ENCODE measurements at regions not wholly inside any gene's neighbourhood (a gene's known extent, or its start where the extent isn't known, plus 50 kb on each side); places are given as distances from the start of the nearest gene placed in this dataset.
"Not testable (repeated sequence)": the region's sequence is repeated elsewhere in the genome, so short reads cannot be mapped to it uniquely, and the experiment has no call there.

GRCh38 chr11:87861030-87861429, 314.2 kb downstream of the RAB38 start:
- DNase-seq = no peak

- DNase-seq = no peak
These were observed 315.6 kb downstream of the RAB38 start for GRCh38 chr11:87859636-87860035.

GRCh38 chr11:87851827-87852226, 323.4 kb downstream of the RAB38 start:
- no peak for DNase-seq

GRCh38 chr11:87851234-87851633, 324.0 kb downstream of the RAB38 start:
- DNase-seq = no peak

GRCh38 chr11:87849216-87849615, 326.0 kb downstream of the RAB38 start:
- no peak for DNase-seq

GRCh38 chr11:87840786-87841185, 334.5 kb downstream of the RAB38 start:
- DNase-seq = no peak

GRCh38 chr11:87832211-87832610, 343.0 kb downstream of the RAB38 start:
- no peak for DNase-seq

- no peak for DNase-seq
These were observed 355.2 kb downstream of the RAB38 start for GRCh38 chr11:87820011-87820410.

- DNase-seq = no peak
These were observed 356.1 kb downstream of the RAB38 start for GRCh38 chr11:87819151-87819550.

- no peak for DNase-seq
These were observed 362.5 kb downstream of the RAB38 start for GRCh38 chr11:87812571-87813365.

- no peak for DNase-seq
These were observed 364.8 kb downstream of the RAB38 start for GRCh38 chr11:87810486-87810885.

GRCh38 chr11:87809256-87809655, 366.0 kb downstream of the RAB38 start:
- no peak for DNase-seq

GRCh38 chr11:87804176-87804575, 371.1 kb downstream of the RAB38 start:
- no peak for DNase-seq

GRCh38 chr11:87803748-87804147, 371.5 kb downstream of the RAB38 start:
- no peak for DNase-seq

- not testable (repeated sequence) for DNase-seq
These were observed 390.4 kb downstream of the RAB38 start for GRCh38 chr11:87784862-87785261.

GRCh38 chr11:87780068-87780413, 395.2 kb downstream of the RAB38 start:
- no peak for DNase-seq

- no peak for DNase-seq
These were observed 395.8 kb downstream of the RAB38 start for GRCh38 chr11:87779276-87780067.

- no peak for DNase-seq
These were observed 396.9 kb downstream of the RAB38 start for GRCh38 chr11:87778357-87778756.

- DNase-seq = no peak
These were observed 400.2 kb downstream of the RAB38 start for GRCh38 chr11:87775036-87775435.

- DNase-seq = no peak
These were observed 405.6 kb downstream of the RAB38 start for GRCh38 chr11:87769661-87770060.

- DNase-seq = no peak
These were observed 407.6 kb downstream of the RAB38 start for GRCh38 chr11:87767615-87768014.

- DNase-seq = not testable (repeated sequence)
These were observed 411.2 kb downstream of the RAB38 start for GRCh38 chr11:87764075-87764474.

- DNase-seq = no peak
These were observed 420.6 kb downstream of the RAB38 start for GRCh38 chr11:87754685-87755084.

GRCh38 chr11:87753143-87753542, 422.1 kb downstream of the RAB38 start:
- no peak for DNase-seq

Measured in NCI-H2081 treated with DMSO at 0.1 percent for 48 hours (cell line).